ENCODE measurements at regions not wholly inside any gene's neighbourhood (a gene's known extent, or its start where the extent isn't known, plus 50 kb on each side); places are given as distances from the start of the nearest gene placed in this dataset.

GRCh38 chr7:18257711-18258110 lies 230.1 kb upstream of the PRPS1L1 start:
- TF ChIP-seq CTCF (IDR thresholded peaks at IDR 0.05 in 4 of 5, conservative IDR thresholded peaks at IDR 0.05 in 1 of 5) (no peak), POLR2A (IDR thresholded peaks at IDR 0.05) (no peak)

All from gastrocnemius medialis (tissue), 4 donors.